Ishikawa (cell line): ENCODE measurements at regions not wholly inside any gene's neighbourhood (a gene's known extent, or its start where the extent isn't known, plus 50 kb on each side); places are given as distances from the start of the nearest gene placed in this dataset.
A peak's percentile ranks its signal among the peaks of the same experiment; 100 is the strongest.

ENCODE experiments used
- CEBPB ChIP-seq: IDR thresholded peaks from 2 replicates; pipeline ENCODE4 v1.6.1; 2012
- CREB1 ChIP-seq: IDR thresholded peaks from 2 replicates; pipeline ENCODE4 v1.6.1; 2012; ENCODE audit warnings: low read depth
- EGR1 ChIP-seq: IDR thresholded peaks from 2 replicates; pipeline ENCODE4 v1.6.1; 2012
- EP300 ChIP-seq: IDR thresholded peaks from 2 replicates; pipeline ENCODE4 v1.6.1; 2012; ENCODE audit warnings: borderline replicate concordance
- FOXM1 ChIP-seq: IDR thresholded peaks from 2 replicates; pipeline ENCODE4 v1.6.1; 2012; ENCODE audit warnings: low read depth, borderline replicate concordance
- MAX ChIP-seq: IDR thresholded peaks from 2 replicates; pipeline ENCODE4 v1.6.1; 2012
- NFIC ChIP-seq: IDR thresholded peaks from 2 replicates; pipeline ENCODE4 v1.6.1; 2012
- RAD21 ChIP-seq: IDR thresholded peaks from 2 replicates; pipeline ENCODE4 v1.6.1; 2012; ENCODE audit warnings: low read depth
- REST ChIP-seq: IDR thresholded peaks from 2 replicates; pipeline ENCODE4 v1.6.1; 2012; ENCODE audit warnings: low read depth, mild to moderate bottlenecking
- TAF1 ChIP-seq: IDR thresholded peaks from 2 replicates; pipeline ENCODE4 v1.6.1; 2012; ENCODE audit warnings: low read depth, mild to moderate bottlenecking
- TCF12 ChIP-seq: IDR thresholded peaks from 2 replicates; pipeline ENCODE4 v1.6.1; 2012; ENCODE audit warnings: low read depth
- TEAD4 ChIP-seq: IDR thresholded peaks from 2 replicates; pipeline ENCODE4 v1.6.1; 2012
- YY1 ChIP-seq: IDR thresholded peaks from 2 replicates; pipeline ENCODE4 v1.6.1; 2012; ENCODE audit warnings: low read depth
- ZBTB7A ChIP-seq: IDR thresholded peaks from 2 replicates; pipeline ENCODE4 v1.6.1; 2012; ENCODE audit warnings: low read depth
- TF ChIP-seq, protein P1 (sequence below): IDR thresholded peaks from 2 replicates; pipeline ENCODE4 v1.6.1; 2012

GRCh38 chr1:199463521-199464127, 563.9 kb upstream of the NR5A2 start:
- TF ChIP-seq YY1, result no peak
- TF ChIP-seq CEBPB, result no peak
- no peak for TF ChIP-seq TCF12
- no peak for TF ChIP-seq CREB1
- no peak for TF ChIP-seq MAX
- TF ChIP-seq TAF1, result no peak
- TF ChIP-seq REST, result no peak
- TF ChIP-seq FOXM1, result no peak
- TF ChIP-seq RAD21, result peak; percentile 94
- no peak for TF ChIP-seq TEAD4
- no peak for TF ChIP-seq ZBTB7A
- no peak for TF ChIP-seq EP300
- TF ChIP-seq, protein P1, sequence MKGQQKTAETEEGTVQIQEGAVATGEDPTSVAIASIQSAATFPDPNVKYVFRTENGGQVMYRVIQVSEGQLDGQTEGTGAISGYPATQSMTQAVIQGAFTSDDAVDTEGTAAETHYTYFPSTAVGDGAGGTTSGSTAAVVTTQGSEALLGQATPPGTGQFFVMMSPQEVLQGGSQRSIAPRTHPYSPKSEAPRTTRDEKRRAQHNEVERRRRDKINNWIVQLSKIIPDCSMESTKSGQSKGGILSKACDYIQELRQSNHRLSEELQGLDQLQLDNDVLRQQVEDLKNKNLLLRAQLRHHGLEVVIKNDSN, result peak; percentile 25; the same call in 1 of the 2 replicates

DNA sequence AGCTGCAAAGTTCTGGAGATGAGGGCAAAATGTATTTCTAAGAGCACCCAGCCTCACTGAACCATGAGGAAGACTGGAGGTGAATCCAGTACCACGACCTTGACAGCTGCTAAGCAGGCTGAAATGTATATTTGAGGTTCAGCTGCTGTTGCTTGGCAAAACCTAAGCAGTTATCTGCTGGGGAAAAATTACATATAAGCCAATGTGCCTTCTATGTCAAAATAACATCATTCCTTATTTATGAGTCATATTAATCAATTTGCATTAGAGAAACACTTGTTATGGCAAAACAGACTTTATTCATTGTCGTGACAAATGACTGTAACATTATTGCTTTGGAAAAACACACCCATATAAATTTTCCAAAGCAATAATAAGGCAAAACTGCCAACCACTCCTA, 560.5 kb upstream of the NR5A2 start:
- TF ChIP-seq NFIC (no peak), CEBPB (no peak), CREB1 (no peak), TEAD4 (no peak), REST (no peak), MAX (no peak), RAD21 (no peak), TAF1 (no peak), TCF12 (no peak), EP300 (no peak), FOXM1 (no peak)
- TF ChIP-seq, protein P1, result no peak

- TF ChIP-seq NFIC, result no peak
- no peak for TF ChIP-seq FOXM1
- TF ChIP-seq TEAD4, result no peak
- TF ChIP-seq MAX, result no peak
- TF ChIP-seq, protein P1, result no peak
- TF ChIP-seq EP300, result no peak
- TF ChIP-seq ZBTB7A, result no peak
- TF ChIP-seq TCF12, result no peak
- TF ChIP-seq CEBPB, result no peak
- no peak for TF ChIP-seq REST
- no peak for TF ChIP-seq EGR1
- TF ChIP-seq RAD21, result no peak
Measured at GRCh38 chr1:199472018-199472417, 555.5 kb upstream of the NR5A2 start.

DNA sequence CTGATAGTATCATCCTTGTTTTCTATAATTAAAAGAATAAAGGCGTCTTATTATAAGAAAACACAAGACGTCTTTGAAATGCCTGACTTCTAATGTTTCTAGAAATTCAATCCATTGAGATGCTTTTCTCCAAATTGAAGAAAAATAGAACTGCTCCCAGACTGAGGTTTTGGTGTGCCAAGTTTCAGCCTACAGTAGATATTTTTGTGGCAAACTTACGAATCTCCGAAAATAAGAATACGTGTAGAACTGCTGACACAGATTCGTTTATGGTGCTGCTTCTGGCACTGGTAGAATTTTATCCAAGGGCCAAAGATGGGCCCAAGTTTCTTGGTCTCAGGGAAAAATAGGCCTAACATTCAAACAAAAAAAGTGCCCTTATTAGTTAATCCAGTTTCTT, 554.5 kb upstream of the NR5A2 start:
- no peak for TF ChIP-seq CREB1
- TF ChIP-seq, protein P1, result no peak
- TF ChIP-seq TEAD4, result no peak
- no peak for TF ChIP-seq FOXM1
- TF ChIP-seq TAF1, result no peak
- no peak for TF ChIP-seq EP300
- TF ChIP-seq MAX, result no peak
- TF ChIP-seq TCF12, result no peak
